Ishikawa (cell line): ENCODE measurements at regions not wholly inside any gene's neighbourhood (a gene's known extent, or its start where the extent isn't known, plus 50 kb on each side); places are given as distances from the start of the nearest gene placed in this dataset.

Experiments used
- CREB1 ChIP-seq: IDR thresholded peaks from 2 replicates; pipeline ENCODE4 v1.6.1; 2012; ENCODE audit warnings: low read depth
- EGR1 ChIP-seq: IDR thresholded peaks from 2 replicates; pipeline ENCODE4 v1.6.1; 2012
- FOXM1 ChIP-seq: IDR thresholded peaks from 2 replicates; pipeline ENCODE4 v1.6.1; 2012; ENCODE audit warnings: low read depth, borderline replicate concordance
- REST ChIP-seq: IDR thresholded peaks from 2 replicates; pipeline ENCODE4 v1.6.1; 2012; ENCODE audit warnings: low read depth, mild to moderate bottlenecking
- TAF1 ChIP-seq: IDR thresholded peaks from 2 replicates; pipeline ENCODE4 v1.6.1; 2012; ENCODE audit warnings: low read depth, mild to moderate bottlenecking
- USF1 ChIP-seq: IDR thresholded peaks from 2 replicates; pipeline ENCODE4 v1.6.1; 2012
- YY1 ChIP-seq: IDR thresholded peaks from 2 replicates; pipeline ENCODE4 v1.6.1; 2012; ENCODE audit warnings: low read depth

GRCh38 chr22:27634043-27634740 lies 167.4 kb downstream of the MN1 start:
- no peak for TF ChIP-seq EGR1
- TF ChIP-seq FOXM1: no peak
- TF ChIP-seq CREB1: no peak
- TF ChIP-seq REST: no peak
- no peak for TF ChIP-seq USF1
- TF ChIP-seq TAF1: no peak
- no peak for TF ChIP-seq YY1
